GM12865 (cell line): ENCODE measurements at regions not wholly inside any gene's neighbourhood (a gene's known extent, or its start where the extent isn't known, plus 50 kb on each side); places are given as distances from the start of the nearest gene placed in this dataset.
"Not testable (repeated sequence)": the region's sequence is repeated elsewhere in the genome, so short reads cannot be mapped to it uniquely, and the experiment has no call there.

Source experiments
- DNase-seq: peaks from one replicate; pipeline ENCODE4 v3.0.0; 2010; ENCODE audit warnings: low read depth
- H3K4me3 ChIP-seq: 2 replicates; pipeline ENCODE4 v1.5.1; 2011; ENCODE audit warnings: mild to moderate bottlenecking, low read depth, low read length, control low read depth
- CTCF ChIP-seq: IDR thresholded peaks from 2 replicates; pipeline ENCODE4 v1.5.1; 2011; ENCODE audit warnings: low read length, control low read depth, low read depth, inconsistent platforms; ENCODE audit not compliant: insufficient read depth; ENCODE audit errors: missing control alignments

GRCh38 chr16:21512280-21513192 lies 86.8 kb upstream of the METTL9 start:
- H3K4me3 ChIP-seq, DNase-seq: not testable (repeated sequence)

- peak overlapping the region; percentile 51 for H3K4me3 ChIP-seq
- DNase-seq, result not testable (repeated sequence)
Measured at GRCh38 chr16:21513337-21513741, 86.0 kb upstream of the METTL9 start.

GRCh38 chr16:21513812-21514473 lies 85.4 kb upstream of the METTL9 start:
- peak; percentile 39 for DNase-seq
- peak overlapping the region; percentile 51 for H3K4me3 ChIP-seq

GRCh38 chr16:21514474-21514840 lies 84.9 kb upstream of the METTL9 start:
- not testable (repeated sequence) for DNase-seq
- peak overlapping the region; percentile 51 for H3K4me3 ChIP-seq

GRCh38 chr16:21516705-21517040 lies 82.7 kb upstream of the METTL9 start:
- DNase-seq, result not testable (repeated sequence)
- H3K4me3 ChIP-seq, result peak overlapping the region; percentile 23

GRCh38 chr16:21517263-21517662 lies 82.1 kb upstream of the METTL9 start:
- peak overlapping the region; percentile 23 for H3K4me3 ChIP-seq
- DNase-seq, result peak; percentile 84

GRCh38 chr16:21519361-21520133 lies 79.8 kb upstream of the METTL9 start:
- H3K4me3 ChIP-seq, result peak overlapping the region; percentile 52
- not testable (repeated sequence) for DNase-seq

GRCh38 chr16:21520134-21521047 lies 79.0 kb upstream of the METTL9 start:
- H3K4me3 ChIP-seq, result peak overlapping the region; percentile 52
- DNase-seq, result peak; percentile 98

GRCh38 chr16:21521048-21521389 lies 78.4 kb upstream of the METTL9 start:
- DNase-seq, H3K4me3 ChIP-seq: not testable (repeated sequence)

GRCh38 chr16:21521390-21522143 lies 77.8 kb upstream of the METTL9 start:
- not testable (repeated sequence) for H3K4me3 ChIP-seq, DNase-seq

- not testable (repeated sequence) for H3K4me3 ChIP-seq, DNase-seq
Measured at GRCh38 chr16:21522846-21523245, 76.5 kb upstream of the METTL9 start.

GRCh38 chr16:21523411-21524067 lies 75.8 kb upstream of the METTL9 start:
- H3K4me3 ChIP-seq, result no peak overlapping the region
- no peak for TF ChIP-seq CTCF
- no peak for DNase-seq
